ENCODE measurements at regions not wholly inside any gene's neighbourhood (a gene's known extent, or its start where the extent isn't known, plus 50 kb on each side); places are given as distances from the start of the nearest gene placed in this dataset.

DNA sequence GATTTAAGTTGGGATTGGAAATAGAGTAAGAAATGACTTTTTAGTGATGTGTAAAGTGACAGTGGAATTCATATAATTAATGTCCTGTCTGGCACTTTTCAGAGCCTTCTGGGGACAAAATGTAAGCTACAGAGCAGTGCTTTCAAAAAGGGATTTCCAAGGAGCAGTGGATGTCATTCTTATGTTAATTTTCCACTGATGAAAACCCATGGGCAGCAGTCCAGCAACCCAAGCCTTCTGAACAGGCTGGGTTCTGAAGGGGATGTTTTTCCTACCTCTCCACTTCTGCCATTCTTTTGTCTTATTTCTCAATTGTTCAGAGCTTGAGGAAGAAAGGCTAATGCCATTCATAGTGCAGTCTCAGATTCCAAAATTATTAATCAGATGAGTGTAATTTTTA, 717.6 kb upstream of the HS3ST1 start:
- CTCF ChIA-PET (ENCODE audit: partially characterized antibody): no interaction called here
- POLR2A ChIA-PET (ENCODE audit: partially characterized antibody): no interaction called here
- no peak for TF ChIP-seq SAP30 (IDR thresholded peaks at IDR 0.05; ENCODE audit: insufficient read depth, insufficient replicate concordance, low read length)
- TF ChIP-seq, protein P1, sequence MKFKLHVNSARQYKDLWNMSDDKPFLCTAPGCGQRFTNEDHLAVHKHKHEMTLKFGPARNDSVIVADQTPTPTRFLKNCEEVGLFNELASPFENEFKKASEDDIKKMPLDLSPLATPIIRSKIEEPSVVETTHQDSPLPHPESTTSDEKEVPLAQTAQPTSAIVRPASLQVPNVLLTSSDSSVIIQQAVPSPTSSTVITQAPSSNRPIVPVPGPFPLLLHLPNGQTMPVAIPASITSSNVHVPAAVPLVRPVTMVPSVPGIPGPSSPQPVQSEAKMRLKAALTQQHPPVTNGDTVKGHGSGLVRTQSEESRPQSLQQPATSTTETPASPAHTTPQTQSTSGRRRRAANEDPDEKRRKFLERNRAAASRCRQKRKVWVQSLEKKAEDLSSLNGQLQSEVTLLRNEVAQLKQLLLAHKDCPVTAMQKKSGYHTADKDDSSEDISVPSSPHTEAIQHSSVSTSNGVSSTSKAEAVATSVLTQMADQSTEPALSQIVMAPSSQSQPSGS (IDR thresholded peaks at IDR 0.05; ENCODE audit: low read length): no peak
- TF ChIP-seq SUZ12 (IDR thresholded peaks at IDR 0.05; ENCODE audit: low read length): no peak
- TF ChIP-seq SP1 (IDR thresholded peaks at IDR 0.05; ENCODE audit: low read depth, low read length): no peak

More for the DNA sequence above, 717.6 kb upstream of the HS3ST1 start:
- no peak overlapping the region; a peak in 1 of 8 replicates for H3K4me3 ChIP-seq (ENCODE audit: extremely low read depth in 1 of 4, insufficient read depth in 2 of 4, low read depth in 3 of 4, low read length in 4 of 4)
- no peaks in the 10 kb centered on the region for H4K20me1 ChIP-seq (replicated peaks in 1 of 2; ENCODE audit: control insufficient read depth in 1 of 2, insufficient read depth in 2 of 2, low read length in 2 of 2)
- H2BK12ac ChIP-seq (ENCODE audit: low read depth, low read length): no peak overlapping the region
- H3K36me3 ChIP-seq (ENCODE audit: control insufficient read depth in 2 of 4, insufficient read depth in 4 of 4, low read length in 3 of 4): no peaks in the 10 kb centered on the region
- no peak overlapping the region for H2AK5ac ChIP-seq (ENCODE audit: low read depth, low read length)
- DNase-seq (ENCODE audit: low read depth in 1 of 2, low spot score in 2 of 2) (no peak), FAIRE-seq (no peak)
- H3K27ac ChIP-seq (ENCODE audit: low read depth, low read length): no peak overlapping the region
- H2BK20ac ChIP-seq (ENCODE audit: low read length): no peak overlapping the region
- no peak overlapping the region for H3K56ac ChIP-seq (replicated peaks; ENCODE audit: insufficient read length, low read depth, low read length)
- no peak overlapping the region for H4K91ac ChIP-seq (replicated peaks; ENCODE audit: insufficient read length, low read length)
- H3K4me2 ChIP-seq (ENCODE audit: insufficient read depth in 1 of 2, low read depth in 2 of 2, low read length in 2 of 2): no peak overlapping the region
- H4K8ac ChIP-seq (ENCODE audit: extremely low read depth, insufficient read depth, low read length): no peak overlapping the region
- no peak overlapping the region for H4K5ac ChIP-seq (ENCODE audit: insufficient read length, low read depth, low read length)
- H3K79me2 ChIP-seq (ENCODE audit: control insufficient read depth in 1 of 2, insufficient read depth in 2 of 2, low read length in 2 of 2): no peaks in the 10 kb centered on the region
- H3K14ac ChIP-seq (ENCODE audit: insufficient read length): no peak overlapping the region
- H2BK5ac ChIP-seq (ENCODE audit: low read depth, low read length): no peak overlapping the region
- no peak overlapping the region for H2AFZ ChIP-seq (ENCODE audit: low read length)
- H3K27me3 ChIP-seq (replicated peaks in 1 of 4; ENCODE audit: control insufficient read depth in 3 of 4, extremely low read depth in 1 of 4, insufficient read depth in 3 of 4, low read length in 3 of 4): no peaks in the 10 kb centered on the region
- no peak overlapping the region for H2BK15ac ChIP-seq (ENCODE audit: low read length)
- H3K23ac ChIP-seq (ENCODE audit: insufficient read length): no peak overlapping the region
- H3K23me2 ChIP-seq (ENCODE audit: low read depth, low read length): no peaks in the 10 kb centered on the region; the same call in 1 of the 2 replicates
- H3K9me3 ChIP-seq (ENCODE audit: insufficient read depth in 2 of 2, low read depth in 1 of 2, low read length in 1 of 2): no peaks in the 10 kb centered on the region
- no peaks in the 10 kb centered on the region for H3K79me1 ChIP-seq (ENCODE audit: low read depth, low read length)
- H3K4ac ChIP-seq (replicated peaks; ENCODE audit: insufficient read length, low read depth, low read length): no peak overlapping the region
- peaks cover 0 to 4% (median 0%) of the 10 kb centered on the region in 4 experiments; a peak in 3 of 7 replicates for H3K4me1 ChIP-seq (replicated peaks in 1 of 4; ENCODE audit: control insufficient read depth in 3 of 4, insufficient read depth in 4 of 4, low read length in 3 of 4)
- H3K9ac ChIP-seq (replicated peaks in 1 of 4; ENCODE audit: extremely low read depth in 1 of 4, low read depth in 3 of 4, low read length in 3 of 4): no peak overlapping the region
- H2BK120ac ChIP-seq (replicated peaks; ENCODE audit: low read depth, low read length): no peak overlapping the region
- no peak overlapping the region; the same call in 1 of the 2 replicates for H3K18ac ChIP-seq (ENCODE audit: extremely low read depth, low read length)
